HEK293T (cell line): ENCODE measurements at regions not wholly inside any gene's neighbourhood (a gene's known extent, or its start where the extent isn't known, plus 50 kb on each side); places are given as distances from the start of the nearest gene placed in this dataset.

Experiments used
- FOXA1 ChIP-seq: fragments of 450-650 bp; IDR thresholded peaks from 2 replicates; pipeline ENCODE4 v1.6.1; 2016; ENCODE audit warnings: mild to moderate bottlenecking
- FOXK2 ChIP-seq: fragments of 450-650 bp; IDR thresholded peaks from 2 replicates; pipeline ENCODE4 v1.6.1; 2016; ENCODE audit warnings: mild to moderate bottlenecking
- FOXM1 ChIP-seq: fragments of 450-650 bp; IDR thresholded peaks from 2 replicates; pipeline ENCODE4 v1.6.1; 2017; ENCODE audit warnings: mild to moderate bottlenecking, borderline replicate concordance
- SP1 ChIP-seq: fragments of 450-650 bp; IDR thresholded peaks from 2 replicates; pipeline ENCODE4 v1.6.1; 2017
- SUZ12 ChIP-seq: fragments of 450-650 bp; IDR thresholded peaks from 2 replicates; pipeline ENCODE4 v1.6.1; 2016; ENCODE audit warnings: mild to moderate bottlenecking
- TARDBP ChIP-seq: fragments of 450-650 bp; IDR thresholded peaks from 2 replicates; pipeline ENCODE4 v1.6.1; 2016

DNA sequence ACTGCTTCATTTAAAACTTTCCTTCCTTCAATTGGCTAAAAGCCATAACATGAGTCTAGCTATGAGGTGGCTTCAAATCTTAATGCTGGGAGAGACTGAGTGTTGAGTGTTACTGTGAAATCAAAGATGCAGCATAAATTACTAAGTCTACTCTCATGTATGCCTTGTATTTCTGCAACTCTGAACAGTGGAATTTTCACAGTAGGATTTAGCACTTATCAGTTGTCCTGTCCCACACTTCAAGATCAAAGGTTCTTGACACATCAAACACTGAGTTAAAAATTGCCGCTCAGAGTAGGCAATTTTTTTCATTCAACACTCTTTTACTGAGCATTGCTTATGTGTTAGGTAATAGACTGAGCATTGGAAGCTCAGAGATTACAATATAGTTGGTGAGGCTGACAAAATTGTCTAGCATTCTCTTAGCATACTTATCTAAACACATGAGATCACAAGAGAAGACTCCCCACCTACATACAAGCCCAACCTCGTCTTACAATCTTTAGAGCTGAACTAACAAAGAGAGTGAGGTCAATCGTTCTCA lies 56.4 kb upstream of the ADORA3 start:
- TF ChIP-seq SP1 (no peak), FOXM1 (no peak), FOXK2 (no peak), SUZ12 (no peak), TARDBP (no peak), FOXA1 (no peak)
